Colon (tissue), 2 donors: ENCODE measurements at regions not wholly inside any gene's neighbourhood (a gene's known extent, or its start where the extent isn't known, plus 50 kb on each side); places are given as distances from the start of the nearest gene placed in this dataset.

Experiments
- FAIRE-seq: peaks from 2 replicates; lab custom pipeline; 2012; peaks lifted over from hg19 to GRCh38; lab: Jason Lieb, UNC
- donor health status: control.
- donor health status: control.

GRCh38 chr11:32204751-32205150 is 113.9 kb downstream of the RCN1 start:
- FAIRE-seq: no peak

- FAIRE-seq: no peak
These were observed 119.7 kb downstream of the RCN1 start for GRCh38 chr11:32210556-32210955.

- no peak for FAIRE-seq
These were observed 122.3 kb downstream of the RCN1 start for GRCh38 chr11:32213223-32213622.

GRCh38 chr11:32215157-32215556 is 124.3 kb downstream of the RCN1 start:
- no peak for FAIRE-seq

- FAIRE-seq: no peak
These were observed 125.9 kb downstream of the RCN1 start for GRCh38 chr11:32216749-32217148.

- FAIRE-seq: no peak
These were observed 128.4 kb downstream of the RCN1 start for GRCh38 chr11:32219320-32219719.

- FAIRE-seq: no peak
These were observed 130.7 kb downstream of the RCN1 start for GRCh38 chr11:32221476-32222032.

- no peak for FAIRE-seq
These were observed 133.7 kb downstream of the RCN1 start for GRCh38 chr11:32224580-32224979.

- FAIRE-seq: no peak
These were observed 134.9 kb downstream of the RCN1 start for GRCh38 chr11:32225571-32226285.

- no peak for FAIRE-seq
These were observed 135.6 kb downstream of the RCN1 start for GRCh38 chr11:32226480-32226879.

GRCh38 chr11:32229576-32230240 is 138.8 kb downstream of the RCN1 start:
- no peak for FAIRE-seq

- no peak for FAIRE-seq
These were observed 141.1 kb downstream of the RCN1 start for GRCh38 chr11:32231909-32232493.

GRCh38 chr11:32232516-32232915 is 141.6 kb downstream of the RCN1 start:
- FAIRE-seq: no peak

GRCh38 chr11:32233276-32233675 is 142.4 kb downstream of the RCN1 start:
- no peak for FAIRE-seq

GRCh38 chr11:32233928-32234327 is 143.1 kb downstream of the RCN1 start:
- FAIRE-seq: no peak

- no peak for FAIRE-seq
These were observed 153.6 kb downstream of the RCN1 start for GRCh38 chr11:32244453-32244852.

- no peak for FAIRE-seq
These were observed 162.8 kb downstream of the RCN1 start for GRCh38 chr11:32253706-32254105.

- no peak for FAIRE-seq
These were observed 165.0 kb downstream of the RCN1 start for GRCh38 chr11:32255841-32256240.

GRCh38 chr11:32256466-32256865 is 165.6 kb downstream of the RCN1 start:
- FAIRE-seq: no peak

- no peak for FAIRE-seq
These were observed 168.8 kb downstream of the RCN1 start for GRCh38 chr11:32259641-32260081.

GRCh38 chr11:32262367-32262766 is 171.5 kb downstream of the RCN1 start:
- FAIRE-seq: no peak

- no peak for FAIRE-seq
These were observed 169.4 kb downstream of the WT1 start for GRCh38 chr11:32265911-32266310.

GRCh38 chr11:32266601-32267000 is 168.7 kb downstream of the WT1 start:
- no peak for FAIRE-seq
